Mammary epithelial cell (primary cell): ENCODE measurements at regions not wholly inside any gene's neighbourhood (a gene's known extent, or its start where the extent isn't known, plus 50 kb on each side); places are given as distances from the start of the nearest gene placed in this dataset.

Experiments
- CTCF ChIP-seq, 2 donors: IDR thresholded peaks in 1 of 2; conservative IDR thresholded peaks in 1 of 2; 2 replicates each; pipeline ENCODE4 v1.5.1; 2011 to 2012; ENCODE audit warnings: inconsistent platforms in 2 of 2, low read length in 2 of 2, mild to moderate bottlenecking in 2 of 2, control low read depth in 1 of 2, low read depth in 1 of 2; ENCODE audit not compliant: insufficient read depth in 1 of 2; ENCODE audit errors: extremely low read depth in 1 of 2
- EZH2 ChIP-seq: IDR thresholded peaks from 2 replicates; pipeline ENCODE4 v1.6.1; 2012; ENCODE audit warnings: low read length, inconsistent platforms, borderline replicate concordance

GRCh38 chr5:86983208-86983607 is 284.5 kb upstream of the RASA1 start:
- TF ChIP-seq CTCF (conservative IDR thresholded peaks at IDR 0.05 in 1 of 2, IDR thresholded peaks at IDR 0.05 in 1 of 2; ENCODE audit: extremely low read depth in 1 of 2, insufficient read depth in 1 of 2, low read depth in 1 of 2, low read length in 2 of 2) (no peak), EZH2 (no peak)
